Mesendoderm (in vitro differentiated cells): ENCODE measurements at regions not wholly inside any gene's neighbourhood (a gene's known extent, or its start where the extent isn't known, plus 50 kb on each side); places are given as distances from the start of the nearest gene placed in this dataset.

Experiments
- DNase-seq: peaks from one replicate; pipeline ENCODE4 v3.0.0; 2013
- H2AK5ac ChIP-seq: 2 replicates; pipeline ENCODE4 v1.6.1; 2013; ENCODE audit warnings: low read length, inconsistent platforms
- H2BK120ac ChIP-seq: 2 replicates; pipeline ENCODE4 v1.6.1; 2013; ENCODE audit warnings: low read depth, mild to moderate bottlenecking, low read length, moderate library complexity, mixed read lengths
- H2BK15ac ChIP-seq: replicated peaks from 2 replicates; pipeline ENCODE4 v1.6.1; 2013; ENCODE audit warnings: low read depth, mild to moderate bottlenecking, moderate library complexity
- H2BK5ac ChIP-seq: 2 replicates; pipeline ENCODE4 v1.6.1; 2013; ENCODE audit warnings: low read length, inconsistent platforms
- H3K18ac ChIP-seq: 2 replicates; pipeline ENCODE4 v1.6.1; 2013; ENCODE audit warnings: mild to moderate bottlenecking, low read length, mixed read lengths
- H3K23ac ChIP-seq: one replicate; pipeline ENCODE4 v1.6.1; 2013; ENCODE audit warnings: low read length
- H3K27ac ChIP-seq: 2 replicates; pipeline ENCODE4 v1.5.1; 2013; ENCODE audit warnings: low read depth, mild to moderate bottlenecking, inconsistent platforms, low read length, moderate library complexity
- H3K27me3 ChIP-seq: 2 replicates; pipeline ENCODE4 v1.6.1; 2013; ENCODE audit warnings: low read length, control low read depth, mild to moderate bottlenecking, inconsistent platforms; ENCODE audit not compliant: insufficient read depth, poor library complexity
- H3K36me3 ChIP-seq: 2 replicates; pipeline ENCODE4 v1.6.1; 2013; ENCODE audit warnings: low read length, inconsistent platforms; ENCODE audit not compliant: control insufficient read depth, insufficient read depth
- H3K4ac ChIP-seq: one replicate; pipeline ENCODE4 v1.6.1; 2013; ENCODE audit warnings: low read depth, mild to moderate bottlenecking, low read length, moderate library complexity
- H3K4me1 ChIP-seq: 2 replicates; pipeline ENCODE4 v1.6.1; 2013; ENCODE audit warnings: low read depth, low read length, inconsistent platforms; ENCODE audit not compliant: control insufficient read depth
- H3K4me2 ChIP-seq: 2 replicates; pipeline ENCODE4 v1.6.1; 2013; ENCODE audit warnings: low read length
- H3K4me3 ChIP-seq: 2 replicates; pipeline ENCODE4 v1.5.1; 2013; ENCODE audit warnings: mild to moderate bottlenecking, low read length
- H3K56ac ChIP-seq: one replicate; pipeline ENCODE4 v1.6.1; 2013; ENCODE audit warnings: low read length
- H3K79me1 ChIP-seq: 2 replicates; pipeline ENCODE4 v1.6.1; 2013; ENCODE audit warnings: low read length, inconsistent platforms
- H3K79me2 ChIP-seq: 2 replicates; pipeline ENCODE4 v1.6.1; 2013; ENCODE audit warnings: mild to moderate bottlenecking, low read length; ENCODE audit not compliant: control insufficient read depth, insufficient read depth
- H3K9ac ChIP-seq: 2 replicates; pipeline ENCODE4 v1.6.1; 2013; ENCODE audit warnings: low read length, inconsistent platforms
- H4K5ac ChIP-seq: one replicate; pipeline ENCODE4 v1.6.1; 2013; ENCODE audit warnings: low read length
- H4K8ac ChIP-seq: one replicate; pipeline ENCODE4 v1.6.1; 2013; ENCODE audit warnings: low read depth, mild to moderate bottlenecking, control low read depth, low read length, moderate library complexity
- WGBS: extraction: QIAGEN DNeasy Blood & Tissue Kit; methylation state at CpG from one replicate; pipeline ENCODE4 v1.1.7; 2013; ENCODE audit warnings: low lambda C conversion rate, missing lambda C conversion rate; ENCODE audit not compliant: insufficient coverage; ENCODE audit errors: extremely low coverage; 5-methylcytosine and 5-hydroxymethylcytosine counted together

- DNase-seq, result peak; percentile 95
- peak overlapping the region; percentile 55 for H3K27ac ChIP-seq
Observed at GRCh38 chr2:160970052-160970965, 189.9 kb upstream of the TANK start.

GRCh38 chr2:160973991-160974390 lies 186.2 kb upstream of the TANK start:
- Histone ChIP-seq H3K56ac (no peak overlapping the region), H3K23ac (no peak overlapping the region), H3K4me2 (no peak overlapping the region), H3K18ac (no peak overlapping the region), H3K27me3 (no peaks in the 10 kb centered on the region), H3K36me3 (no peaks in the 10 kb centered on the region), H3K9ac (no peak overlapping the region), H3K4ac (no peak overlapping the region), H2AK5ac (no peak overlapping the region), H4K8ac (no peak overlapping the region), H3K79me2 (no peaks in the 10 kb centered on the region), H3K27ac (no peak overlapping the region), H2BK15ac (no peak overlapping the region), H3K4me1 (no peaks in the 10 kb centered on the region), H4K5ac (no peak overlapping the region), H3K79me1 (no peaks in the 10 kb centered on the region), H2BK120ac (no peak overlapping the region), H2BK5ac (no peak overlapping the region), H3K4me3 (no peak overlapping the region)
- peak; percentile 29 for DNase-seq

More at GRCh38 chr2:160970052-160970965, 189.9 kb upstream of the TANK start:
- Histone ChIP-seq H3K79me2 (no peaks in the 10 kb centered on the region), H4K5ac (no peak overlapping the region), H2AK5ac (no peak overlapping the region), H2BK5ac (no peak overlapping the region), H2BK120ac (no peak overlapping the region), H4K8ac (no peak overlapping the region), H3K4ac (no peak overlapping the region), H3K18ac (no peak overlapping the region), H3K4me1 (no peaks in the 10 kb centered on the region), H3K56ac (peak overlapping the region; percentile 66), H3K23ac (no peak overlapping the region), H3K9ac (no peak overlapping the region), H3K4me2 (no peak overlapping the region), H3K36me3 (no peaks in the 10 kb centered on the region), H3K27me3 (no peaks in the 10 kb centered on the region), H3K4me3 (no peak overlapping the region), H3K79me1 (no peaks in the 10 kb centered on the region), H2BK15ac (no peak overlapping the region)
- no CpG with 5 or more reads among the region's 3 CpGs for WGBS

GRCh38 chr2:160974803-160975202 lies 185.4 kb upstream of the TANK start:
- Histone ChIP-seq H3K9ac (no peak overlapping the region), H3K4me1 (no peaks in the 10 kb centered on the region), H3K18ac (no peak overlapping the region), H2BK5ac (no peak overlapping the region), H3K4me3 (no peak overlapping the region), H2BK120ac (no peak overlapping the region), H2BK15ac (no peak overlapping the region), H3K79me2 (no peaks in the 10 kb centered on the region), H3K4ac (no peak overlapping the region), H3K79me1 (no peaks in the 10 kb centered on the region), H3K4me2 (no peak overlapping the region), H4K8ac (no peak overlapping the region), H3K56ac (no peak overlapping the region), H3K23ac (no peak overlapping the region), H3K27ac (no peak overlapping the region), H2AK5ac (no peak overlapping the region), H3K36me3 (no peaks in the 10 kb centered on the region), H4K5ac (no peak overlapping the region), H3K27me3 (no peaks in the 10 kb centered on the region)
- DNase-seq, result no peak
- WGBS, result no CpG with 5 or more reads among the region's 4 CpGs

- H3K79me1 ChIP-seq, result no peaks in the 10 kb centered on the region
- no peaks in the 10 kb centered on the region for H3K36me3 ChIP-seq
- no peak overlapping the region for H3K27ac ChIP-seq
- H2AK5ac ChIP-seq, result no peak overlapping the region
- H2BK5ac ChIP-seq, result no peak overlapping the region
- H4K5ac ChIP-seq, result no peak overlapping the region
- no peak for DNase-seq
- no peak overlapping the region for H4K8ac ChIP-seq
- H3K79me2 ChIP-seq, result no peaks in the 10 kb centered on the region
- H3K4me1 ChIP-seq, result no peaks in the 10 kb centered on the region
- H3K27me3 ChIP-seq, result no peaks in the 10 kb centered on the region
- no peak overlapping the region for H3K23ac ChIP-seq
- no peak overlapping the region for H3K4me2 ChIP-seq
- WGBS, result no CpG with 5 or more reads among the region's 2 CpGs
- no peak overlapping the region for H2BK120ac ChIP-seq
- no peak overlapping the region for H3K18ac ChIP-seq
- no peak overlapping the region for H3K9ac ChIP-seq
- no peak overlapping the region for H3K4me3 ChIP-seq
- H2BK15ac ChIP-seq, result no peak overlapping the region
- H3K56ac ChIP-seq, result no peak overlapping the region
- no peak overlapping the region for H3K4ac ChIP-seq
Observed at GRCh38 chr2:160976797-160977196, 183.4 kb upstream of the TANK start.

- no peak overlapping the region for H2AK5ac ChIP-seq
Observed at GRCh38 chr2:160977376-160977775, 182.9 kb upstream of the TANK start.

GRCh38 chr2:160977854-160978253 lies 182.4 kb upstream of the TANK start:
- no peak for DNase-seq
- WGBS, result no CpG with 5 or more reads among the region's 2 CpGs
- H3K9ac ChIP-seq, result no peak overlapping the region
- no peak overlapping the region for H3K4me3 ChIP-seq
- no peak overlapping the region for H2AK5ac ChIP-seq
- H2BK15ac ChIP-seq, result no peak overlapping the region
- no peaks in the 10 kb centered on the region for H3K79me1 ChIP-seq
- H3K56ac ChIP-seq, result no peak overlapping the region
- H3K27ac ChIP-seq, result no peak overlapping the region
- no peak overlapping the region for H3K18ac ChIP-seq
- H2BK5ac ChIP-seq, result no peak overlapping the region
- H3K4me1 ChIP-seq, result no peaks in the 10 kb centered on the region
- H2BK120ac ChIP-seq, result no peak overlapping the region
- no peaks in the 10 kb centered on the region for H3K79me2 ChIP-seq
- H3K4me2 ChIP-seq, result no peak overlapping the region
- H3K27me3 ChIP-seq, result no peaks in the 10 kb centered on the region
- H4K5ac ChIP-seq, result no peak overlapping the region
- no peak overlapping the region for H4K8ac ChIP-seq
- H3K36me3 ChIP-seq, result no peaks in the 10 kb centered on the region
- no peak overlapping the region for H3K4ac ChIP-seq
- no peak overlapping the region for H3K23ac ChIP-seq

More at GRCh38 chr2:160977376-160977775, 182.9 kb upstream of the TANK start:
- DNase-seq, result no peak
- Histone ChIP-seq H3K4me3 (no peak overlapping the region), H3K23ac (no peak overlapping the region), H4K8ac (no peak overlapping the region), H3K4me1 (no peaks in the 10 kb centered on the region), H2BK5ac (no peak overlapping the region), H2BK15ac (no peak overlapping the region), H3K18ac (no peak overlapping the region), H3K36me3 (no peaks in the 10 kb centered on the region), H3K79me1 (no peaks in the 10 kb centered on the region), H3K56ac (no peak overlapping the region), H4K5ac (no peak overlapping the region), H3K4me2 (no peak overlapping the region), H3K79me2 (no peaks in the 10 kb centered on the region), H2BK120ac (no peak overlapping the region), H3K9ac (no peak overlapping the region), H3K4ac (no peak overlapping the region), H3K27me3 (no peaks in the 10 kb centered on the region), H3K27ac (no peak overlapping the region)
- WGBS, result no CpG with 5 or more reads among the region's 2 CpGs
